Esophagus muscularis mucosa (tissue), 4 donors: ENCODE measurements at regions not wholly inside any gene's neighbourhood (a gene's known extent, or its start where the extent isn't known, plus 50 kb on each side); places are given as distances from the start of the nearest gene placed in this dataset.

ENCODE experiments used
- DNase-seq: peaks from one replicate; pipeline ENCODE4 v3.0.0-alpha.2; 2017; ENCODE audit errors: extremely low spot score
- H3K27ac ChIP-seq, 4 donors: fragments of 200-600 bp; sonication (generic); replicated peaks in 1 of 4; 1 replicate in 3 of 4; 2 replicates in 1 of 4; pipeline ENCODE4 v1.5.1; 2016 to 2019; ENCODE audit warnings: mild to moderate bottlenecking in 1 of 4
- H3K27me3 ChIP-seq, 4 donors: fragments of 200-600 bp; sonication (generic); one replicate each; pipeline versions ENCODE4 v1.5.1 to v1.6.0; 2016 to 2019
- H3K36me3 ChIP-seq, 4 donors: fragments of 200-600 bp; sonication (generic); one replicate each; pipeline ENCODE4 v1.5.1; 2016 to 2019
- H3K4me1 ChIP-seq, 4 donors: fragments of 200-600 bp; sonication (generic); one replicate each; pipeline ENCODE4 v1.5.1; 2016 to 2019
- H3K4me3 ChIP-seq, 4 donors: fragments of 200-600 bp; sonication (generic); 1 replicate in 2 of 4; 2 replicates in 2 of 4; pipeline ENCODE4 v1.5.1; 2016 to 2019; ENCODE audit warnings: mild to moderate bottlenecking in 4 of 4, moderate library complexity in 1 of 4
- H3K9me3 ChIP-seq, 4 donors: fragments of 200-600 bp; sonication (generic); 1 replicate in 3 of 4; 2 replicates in 1 of 4; pipeline ENCODE4 v1.5.1; 2016 to 2019
- CTCF ChIP-seq, 3 experiments: fragments of 200-600 bp in 2 of 3; fragments of 450-650 bp in 1 of 3; sonication (generic) in 2 of 3; IDR thresholded peaks; one replicate each; pipeline ENCODE4 v1.5.1; 2017 to 2019; ENCODE audit warnings: antibody characterized with exemption in 3 of 3, mild to moderate bottlenecking in 2 of 3, moderate library complexity in 1 of 3
- EP300 ChIP-seq: sonication (generic); formaldehyde crosslinking; IDR thresholded peaks from one replicate; pipeline ENCODE4 v1.6.1; 2017; ENCODE audit warnings: antibody characterized with exemption
- POLR2A ChIP-seq: fragments of 450-650 bp; IDR thresholded peaks from one replicate; pipeline ENCODE4 v1.6.1; 2017; ENCODE audit warnings: antibody characterized with exemption, moderate library complexity, mild to moderate bottlenecking, low read depth
- POLR2AphosphoS5 ChIP-seq, 2 donors: sonication (generic); formaldehyde crosslinking; IDR thresholded peaks; one replicate each; pipeline ENCODE4 v1.6.1; 2017; ENCODE audit warnings: antibody characterized with exemption in 2 of 2
- WGBS: methylation state at CpG from one replicate; pipeline ENCODE4 v1.1.5; 2018; 5-methylcytosine and 5-hydroxymethylcytosine counted together
- intact Hi-C: fragments of 100-400 bp; cut with DNase I; formaldehyde crosslinking; loops from one replicate; pipeline ENCODE4 v1.15.1; 2023
- small RNA-seq, 3 donors: library from RNA; depleted of rRNA; stranded (forward); fragments of <200 nt; gene quantifications; one replicate each; pipeline ENCODE3, GENCODE V24; 2016

GRCh38 chr5:103617913-103618312 is 55.3 kb upstream of the NUDT12 start:
- Histone ChIP-seq H3K27ac (no peak overlapping the region), H3K36me3 (no peaks in the 10 kb centered on the region), H3K27me3 (no peaks in the 10 kb centered on the region), H3K4me1 (no peaks in the 10 kb centered on the region), H3K4me3 (no peak overlapping the region), H3K9me3 (no peaks in the 10 kb centered on the region)
- WGBS: 91% methylated on average over 1 of the region's 1 CpG
- TF ChIP-seq EP300 (no peak), POLR2A (no peak), POLR2AphosphoS5 (IDR thresholded peaks at IDR 0.05) (no peak), CTCF (IDR thresholded peaks at IDR 0.05) (no peak)
- intact Hi-C loops: no loop called here
- no peak for DNase-seq

GRCh38 chr5:103617090-103617489 is 54.5 kb upstream of the NUDT12 start:
- H3K27me3 ChIP-seq: no peaks in the 10 kb centered on the region
- TF ChIP-seq POLR2A (no peak), EP300 (no peak), CTCF (IDR thresholded peaks at IDR 0.05) (no peak), POLR2AphosphoS5 (IDR thresholded peaks at IDR 0.05) (no peak)
- intact Hi-C loops: no loop called here
- H3K4me3 ChIP-seq: no peak overlapping the region
- H3K27ac ChIP-seq: no peak overlapping the region
- 48% methylated on average over 1 of the region's 1 CpG for whole genome bisulfite sequencing
- no peaks in the 10 kb centered on the region for H3K9me3 ChIP-seq
- H3K36me3 ChIP-seq: no peaks in the 10 kb centered on the region
- no peaks in the 10 kb centered on the region for H3K4me1 ChIP-seq
- no peak for DNase-seq

- no peaks in the 10 kb centered on the region for H3K27me3 ChIP-seq
- 80% methylated on average over 1 of the region's 1 CpG for WGBS
- H3K9me3 ChIP-seq: no peaks in the 10 kb centered on the region
- H3K36me3 ChIP-seq: no peaks in the 10 kb centered on the region
- TF ChIP-seq CTCF (IDR thresholded peaks at IDR 0.05) (no peak), POLR2AphosphoS5 (IDR thresholded peaks at IDR 0.05) (no peak), POLR2A (no peak), EP300 (no peak)
- no peaks in the 10 kb centered on the region for H3K4me1 ChIP-seq
- no peak overlapping the region for H3K4me3 ChIP-seq
- H3K27ac ChIP-seq: no peak overlapping the region
- DNase-seq: no peak
- intact Hi-C loops: no loop called here
Measured at GRCh38 chr5:103612545-103612944, 50.0 kb upstream of the NUDT12 start.

Small RNAs in the stretch of these regions (small RNA-seq; reads per million reads assigned to genes)
- gene PSMC1P5 (0 reads per million in 3 donors), gene RF00322 (0 reads per million in 3 donors), gene RN7SL255P (0 reads per million in 3 donors), gene RNA5SP189 (0 reads per million in 3 donors), gene RNU1-140P (0 to 0.08 (median 0) reads per million in 3 donors), gene RNU6-334P (0 reads per million in 3 donors)
